HepG2 (cell line): ENCODE measurements at regions not wholly inside any gene's neighbourhood (a gene's known extent, or its start where the extent isn't known, plus 50 kb on each side); places are given as distances from the start of the nearest gene placed in this dataset.

Source experiments
- ELF3 ChIP-seq: IDR thresholded peaks from 2 replicates; pipeline ENCODE4 v1.6.1; 2016; ENCODE audit warnings: missing genetic modification reagents, missing compliant biosample characterization
- HCFC1 ChIP-seq: fragments of 150-350 bp; IDR thresholded peaks from 2 replicates; pipeline ENCODE4 v1.6.1; 2014; ENCODE audit warnings: low read depth, low read length
- HDAC2 ChIP-seq: sonication (generic); formaldehyde crosslinking; IDR thresholded peaks from 2 replicates; pipeline ENCODE4 v1.4.0; 2020; ENCODE audit warnings: missing genetic modification reagents
- KAT7 ChIP-seq: IDR thresholded peaks from 2 replicates; pipeline ENCODE4 v1.6.1; 2018; ENCODE audit warnings: borderline replicate concordance, missing compliant biosample characterization
- MYNN ChIP-seq: sonication (generic); formaldehyde crosslinking; IDR thresholded peaks from 2 replicates; pipeline ENCODE4 v1.4.0; 2020; ENCODE audit warnings: mild to moderate bottlenecking, low read depth, missing genetic modification reagents
- RAD21 ChIP-seq: fragments of 450-650 bp; formaldehyde crosslinking; IDR thresholded peaks from 2 replicates; pipeline ENCODE4 v1.5.0; 2020; ENCODE audit warnings: mild to moderate bottlenecking
- SMARCC2 ChIP-seq: fragments of 450-650 bp; IDR thresholded peaks from 2 replicates; pipeline ENCODE4 v1.6.1; 2017; ENCODE audit warnings: antibody characterized with exemption, mild to moderate bottlenecking
- SOX13 ChIP-seq, 3 experiments: fragments of 450-650 bp in 1 of 3; sonication (generic) in 1 of 3; formaldehyde crosslinking in 1 of 3; IDR thresholded peaks in 2 of 3; conservative IDR thresholded peaks in 1 of 3; 2 replicates each; pipeline versions ENCODE4 v1.5.0 to v1.6.1; 2016 to 2020; ENCODE audit warnings: antibody characterized with exemption in 1 of 3, mild to moderate bottlenecking in 1 of 3, missing compliant biosample characterization in 1 of 3, missing genetic modification reagents in 1 of 3, moderate library complexity in 1 of 3
- TEAD3 ChIP-seq: optimal IDR thresholded peaks from 2 replicates; pipeline ENCODE3; 2016; ENCODE audit warnings: borderline replicate concordance
- ZNF142 ChIP-seq: sonication (generic); formaldehyde crosslinking; IDR thresholded peaks from 2 replicates; pipeline ENCODE4 v1.4.0; 2020; ENCODE audit warnings: missing genetic modification reagents
- ZNF143 ChIP-seq: sonication (generic); formaldehyde crosslinking; IDR thresholded peaks from 2 replicates; pipeline ENCODE4 v1.4.0; 2020; ENCODE audit warnings: missing genetic modification reagents
- ZNF317 ChIP-seq: sonication (generic); formaldehyde crosslinking; IDR thresholded peaks from 2 replicates; pipeline ENCODE4 v1.5.0; 2020; ENCODE audit warnings: mild to moderate bottlenecking, missing genetic modification reagents
- ZNF512B ChIP-seq: sonication (generic); formaldehyde crosslinking; IDR thresholded peaks from 2 replicates; pipeline ENCODE4 v1.5.1; 2020; ENCODE audit warnings: missing genetic modification reagents, mild to moderate bottlenecking, borderline replicate concordance
- ZNF691 ChIP-seq: sonication (generic); formaldehyde crosslinking; IDR thresholded peaks from 2 replicates; pipeline ENCODE4 v1.4.0; 2020; ENCODE audit warnings: missing genetic modification reagents, low read depth, mild to moderate bottlenecking, borderline replicate concordance
- ZNF781 ChIP-seq: sonication (generic); formaldehyde crosslinking; IDR thresholded peaks from 2 replicates; pipeline ENCODE4 v1.5.1; 2020; ENCODE audit warnings: borderline replicate concordance, mild to moderate bottlenecking, missing genetic modification reagents; ENCODE audit errors: not compliant biosample characterization
- ZSCAN29 ChIP-seq: sonication (generic); formaldehyde crosslinking; conservative IDR thresholded peaks from 2 replicates; pipeline ENCODE4 v1.4.0; 2020; ENCODE audit warnings: mild to moderate bottlenecking, missing genetic modification reagents

GRCh38 chr20:50368813-50369224 is 141.4 kb upstream of the PTPN1 start (continued):
- TF ChIP-seq ZNF142 (CRISPR knock-in tag) (0 out of 2 replicates have a peak, but pooled peaks have one; percentile 4), ZNF317 (CRISPR knock-in tag) (peak; percentile 33; the same call in 1 of the 2 replicates), KAT7 (peak; percentile 70), SOX13 (IDR thresholded peaks at IDR 0.05) (no peak), SOX13 (CRISPR knock-in tag; conservative IDR thresholded peaks at IDR 0.05 in 1 of 2, IDR thresholded peaks at IDR 0.05 in 1 of 2) (no peak), ZNF143 (CRISPR knock-in tag) (peak; percentile 85), ZNF781 (CRISPR knock-in tag) (peak; percentile 69), ZNF512B (CRISPR knock-in tag) (peak; percentile 85; the same call in 1 of the 2 replicates), ELF3 (CRISPR knock-in tag) (0 out of 2 replicates have a peak, but pooled peaks have one; percentile 35), RAD21 (CRISPR knock-in tag) (no peak), HDAC2 (CRISPR knock-in tag) (0 out of 2 replicates have a peak, but pooled peaks have one; percentile 10), TEAD3 (CRISPR knock-in tag) (peak; percentile 86), ZSCAN29 (CRISPR knock-in tag) (0 out of 2 replicates have a peak, but pooled peaks have one; percentile 3), ZNF691 (CRISPR knock-in tag) (peak; percentile 60; the same call in 1 of the 2 replicates), MYNN (CRISPR knock-in tag) (no peak), HCFC1 (peak; percentile 8; the same call in 1 of the 2 replicates), SMARCC2 (no peak)
